MG63 (cell line): ENCODE measurements at regions not wholly inside any gene's neighbourhood (a gene's known extent, or its start where the extent isn't known, plus 50 kb on each side); places are given as distances from the start of the nearest gene placed in this dataset.

Source experiments
- DNase-seq: peaks from one replicate; pipeline ENCODE4 v3.0.0-alpha.2; 2020
- H3K27me3 ChIP-seq: fragments of 250-450 bp; sonication (Bioruptor Pico); 2 replicates; pipeline ENCODE4 v1.5.1; 2020; ENCODE audit warnings: mild to moderate bottlenecking, moderate library complexity
- H3K36me3 ChIP-seq: fragments of 250-450 bp; sonication (Bioruptor Pico); 2 replicates; pipeline ENCODE4 v1.5.1; 2020; ENCODE audit warnings: mild to moderate bottlenecking, moderate library complexity
- H3K4me3 ChIP-seq: fragments of 250-450 bp; sonication (Bioruptor Pico); 2 replicates; pipeline ENCODE4 v1.5.1; 2020; ENCODE audit warnings: mild to moderate bottlenecking, moderate library complexity
- H3K9me3 ChIP-seq: fragments of 250-450 bp; sonication (Bioruptor Pico); 2 replicates; pipeline ENCODE4 v1.5.1; 2020; ENCODE audit warnings: mild to moderate bottlenecking, moderate library complexity

DNA sequence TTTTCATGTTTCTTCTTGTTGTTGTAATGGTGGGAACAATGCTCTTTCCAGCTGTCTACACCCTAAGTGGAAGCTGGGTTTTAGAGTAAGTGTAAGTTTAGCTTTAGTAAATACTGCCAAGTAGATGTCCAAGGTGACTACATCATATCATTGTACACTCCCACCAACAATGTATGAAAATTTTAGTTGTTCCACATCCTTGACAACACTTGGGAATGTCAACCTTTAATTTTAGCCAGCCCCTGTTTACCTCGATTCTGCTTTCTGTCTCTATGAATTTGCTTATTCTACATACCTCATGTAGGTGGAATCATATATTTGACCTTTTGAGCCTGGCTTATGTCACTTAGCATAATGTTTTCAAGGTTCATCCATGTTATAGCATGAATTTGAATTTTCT is 93.0 kb downstream of the MTPAP start:
- no peak overlapping the region for H3K4me3 ChIP-seq
- H3K9me3 ChIP-seq = no peaks in the 10 kb centered on the region; the same call in 1 of the 2 replicates
- H3K36me3 ChIP-seq = no peaks in the 10 kb centered on the region
- no peaks in the 10 kb centered on the region for H3K27me3 ChIP-seq
- no peak for DNase-seq

- Histone ChIP-seq H3K9me3 (no peaks in the 10 kb centered on the region; the same call in 1 of the 2 replicates), H3K36me3 (no peaks in the 10 kb centered on the region), H3K27me3 (no peaks in the 10 kb centered on the region), H3K4me3 (no peak overlapping the region)
- DNase-seq = no peak
Observed at GRCh38 chr10:30254926-30255325, 94.2 kb downstream of the MTPAP start.

GRCh38 chr10:30248728-30249127 is 100.3 kb downstream of the MTPAP start:
- Histone ChIP-seq H3K36me3 (no peaks in the 10 kb centered on the region), H3K4me3 (no peak overlapping the region), H3K27me3 (no peaks in the 10 kb centered on the region), H3K9me3 (no peaks in the 10 kb centered on the region)
- no peak for DNase-seq

DNA sequence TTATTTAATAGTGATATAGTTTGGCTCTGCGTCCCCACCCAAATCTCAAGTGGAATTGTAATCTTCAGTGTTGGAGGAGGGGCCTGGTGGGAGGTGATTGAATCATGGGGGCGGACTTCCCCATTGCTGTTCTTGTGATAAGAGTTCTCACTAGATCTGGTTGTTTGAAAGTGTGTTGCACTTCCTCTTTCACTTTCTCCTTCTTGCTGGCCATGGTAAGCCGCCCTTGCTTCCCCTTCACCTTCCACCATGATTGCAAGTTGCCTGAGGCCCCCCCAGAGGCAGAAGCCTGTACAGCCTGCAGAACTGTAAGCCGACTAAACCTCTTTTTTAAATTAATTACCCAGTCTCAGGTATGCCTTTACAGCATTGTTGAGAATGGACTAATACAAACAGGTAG is 101.4 kb downstream of the MTPAP start:
- Histone ChIP-seq H3K36me3 (no peaks in the 10 kb centered on the region), H3K27me3 (no peaks in the 10 kb centered on the region), H3K9me3 (no peaks in the 10 kb centered on the region), H3K4me3 (no peak overlapping the region)
- no peak for DNase-seq

GRCh38 chr10:30241422-30242110 is 107.5 kb downstream of the MTPAP start:
- no peak for DNase-seq

DNA sequence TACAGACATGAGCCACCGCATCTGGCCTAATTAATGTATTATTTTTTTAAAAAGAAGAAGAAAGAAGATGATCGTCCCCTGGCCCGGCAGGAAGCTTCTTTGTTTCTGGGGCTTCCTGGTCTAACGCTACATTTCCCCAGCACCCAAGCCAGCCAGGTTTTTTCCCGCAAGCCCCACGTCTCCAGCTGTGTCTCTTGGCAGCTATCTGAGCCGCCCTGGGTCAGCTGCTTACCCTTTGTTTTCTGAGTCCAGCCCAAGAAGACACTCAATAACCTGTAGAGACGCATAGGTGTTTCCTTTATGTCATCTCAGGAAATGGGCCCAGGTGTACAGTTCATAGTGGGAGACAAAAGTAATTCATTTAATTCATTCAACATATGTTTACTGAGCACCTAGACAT is 110.2 kb downstream of the MTPAP start:
- no peaks in the 10 kb centered on the region for H3K27me3 ChIP-seq

More at GRCh38 chr10:30241422-30242110, 107.5 kb downstream of the MTPAP start:
- H3K4me3 ChIP-seq = no peak overlapping the region
- H3K36me3 ChIP-seq = no peaks in the 10 kb centered on the region
- no peaks in the 10 kb centered on the region for H3K9me3 ChIP-seq
- H3K27me3 ChIP-seq = no peaks in the 10 kb centered on the region

DNA sequence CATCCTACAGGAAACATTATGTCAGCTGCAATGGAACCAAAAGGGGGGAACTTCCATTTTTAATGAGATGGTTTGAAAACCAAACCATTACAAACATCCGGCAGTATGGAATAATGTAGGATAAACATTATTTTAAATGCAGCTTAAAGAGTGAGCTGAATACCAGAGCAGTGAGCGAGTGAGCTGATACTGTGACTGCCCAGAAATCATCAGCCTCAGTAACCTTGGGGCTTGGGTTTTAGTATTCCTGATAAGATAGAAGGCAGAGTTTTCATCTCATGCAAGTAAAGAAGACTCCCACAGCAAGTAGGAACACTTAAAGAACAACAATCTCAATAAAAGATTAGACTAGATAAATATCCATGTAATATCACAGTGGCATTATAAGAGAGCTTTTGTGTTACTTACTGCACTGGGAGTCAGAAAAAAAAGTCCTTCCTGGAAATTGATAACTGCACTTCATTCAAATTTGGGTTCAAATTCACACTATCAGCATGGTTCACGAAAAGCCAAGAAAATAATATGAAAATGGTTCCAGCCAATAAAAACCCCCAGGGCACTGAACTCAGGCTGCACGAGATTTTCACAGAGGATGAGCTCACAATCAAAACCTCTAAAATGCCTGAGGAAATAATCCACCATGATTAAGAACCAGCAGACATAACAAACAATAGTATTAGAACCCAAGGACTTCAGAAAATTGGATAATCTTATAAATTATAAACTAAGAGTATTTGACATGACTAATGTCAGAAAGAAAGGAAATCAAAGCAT is 115.7 kb downstream of the MTPAP start:
- no peak overlapping the region for H3K4me3 ChIP-seq
- H3K27me3 ChIP-seq = no peaks in the 10 kb centered on the region
- peak; percentile 8 for DNase-seq
- H3K36me3 ChIP-seq = no peaks in the 10 kb centered on the region
- no peaks in the 10 kb centered on the region for H3K9me3 ChIP-seq

More for the DNA sequence above, 110.2 kb downstream of the MTPAP start:
- DNase-seq = no peak
- Histone ChIP-seq H3K36me3 (no peaks in the 10 kb centered on the region), H3K4me3 (no peak overlapping the region), H3K9me3 (no peaks in the 10 kb centered on the region)

DNA sequence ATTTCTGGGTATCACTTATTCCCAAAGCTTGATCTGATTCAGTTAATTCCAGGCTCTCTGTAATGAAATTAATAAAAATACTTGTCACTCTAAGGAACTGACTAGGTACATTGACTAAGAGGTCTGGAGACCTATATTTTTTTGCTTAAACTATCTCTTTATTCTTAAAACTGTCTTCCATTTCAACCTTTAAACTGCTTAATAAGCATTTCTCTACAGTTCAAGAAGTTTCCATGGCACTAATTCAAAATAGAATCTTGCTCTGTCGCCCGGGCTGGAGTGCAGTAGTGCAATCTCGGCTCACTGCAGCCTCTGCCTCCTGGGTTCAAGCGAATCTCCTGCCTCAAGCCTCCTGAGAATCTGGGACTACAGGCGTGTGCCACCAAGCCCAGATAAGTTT is 117.4 kb downstream of the MTPAP start:
- H3K9me3 ChIP-seq = no peaks in the 10 kb centered on the region
- no peaks in the 10 kb centered on the region for H3K27me3 ChIP-seq
- no peaks in the 10 kb centered on the region for H3K36me3 ChIP-seq
- DNase-seq = no peak
- H3K4me3 ChIP-seq = no peak overlapping the region

GRCh38 chr10:30231071-30231652 is 117.9 kb downstream of the MTPAP start:
- no peaks in the 10 kb centered on the region for H3K27me3 ChIP-seq
- no peaks in the 10 kb centered on the region for H3K9me3 ChIP-seq
- no peak for DNase-seq
- H3K36me3 ChIP-seq = no peaks in the 10 kb centered on the region
- H3K4me3 ChIP-seq = no peak overlapping the region

- no peaks in the 10 kb centered on the region for H3K27me3 ChIP-seq
- H3K4me3 ChIP-seq = no peak overlapping the region
- H3K9me3 ChIP-seq = no peaks in the 10 kb centered on the region
- no peaks in the 10 kb centered on the region for H3K36me3 ChIP-seq
- DNase-seq = no peak
Observed at GRCh38 chr10:30229536-30229935, 119.5 kb downstream of the MTPAP start.

DNA sequence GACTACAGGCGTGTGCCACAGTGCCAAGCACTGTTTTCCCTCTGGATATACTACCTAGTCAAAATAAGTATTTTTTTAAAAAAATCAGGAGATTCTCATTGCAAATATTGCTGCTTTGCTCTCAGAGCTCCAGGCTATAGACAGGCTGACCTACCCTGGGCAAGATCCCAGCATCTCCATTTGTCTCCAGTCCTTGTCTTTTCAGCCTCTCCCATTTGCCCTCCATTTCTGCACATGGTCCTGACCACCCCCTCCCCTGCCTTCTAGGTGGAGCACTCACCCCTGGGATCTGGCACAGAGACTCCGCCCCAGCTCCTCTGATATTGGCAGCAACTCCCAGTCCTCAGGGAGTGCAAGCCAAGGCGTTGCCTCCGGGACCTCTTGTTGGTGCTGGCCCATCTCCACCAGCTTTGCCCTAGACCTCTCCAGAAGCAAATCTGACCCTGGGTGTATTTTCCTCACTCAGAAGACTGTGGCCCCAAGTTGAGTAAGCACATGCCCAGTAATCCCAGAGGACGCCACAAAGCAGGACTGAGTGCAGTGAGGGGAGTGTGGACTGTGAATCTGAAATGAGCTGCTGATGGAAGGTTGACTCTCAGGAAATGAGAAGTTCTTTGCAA is 120.6 kb downstream of the MTPAP start:
- H3K9me3 ChIP-seq = no peaks in the 10 kb centered on the region
- H3K27me3 ChIP-seq = no peaks in the 10 kb centered on the region
- no peaks in the 10 kb centered on the region for H3K36me3 ChIP-seq
- peak; percentile 65 for DNase-seq
- no peak overlapping the region for H3K4me3 ChIP-seq

DNA sequence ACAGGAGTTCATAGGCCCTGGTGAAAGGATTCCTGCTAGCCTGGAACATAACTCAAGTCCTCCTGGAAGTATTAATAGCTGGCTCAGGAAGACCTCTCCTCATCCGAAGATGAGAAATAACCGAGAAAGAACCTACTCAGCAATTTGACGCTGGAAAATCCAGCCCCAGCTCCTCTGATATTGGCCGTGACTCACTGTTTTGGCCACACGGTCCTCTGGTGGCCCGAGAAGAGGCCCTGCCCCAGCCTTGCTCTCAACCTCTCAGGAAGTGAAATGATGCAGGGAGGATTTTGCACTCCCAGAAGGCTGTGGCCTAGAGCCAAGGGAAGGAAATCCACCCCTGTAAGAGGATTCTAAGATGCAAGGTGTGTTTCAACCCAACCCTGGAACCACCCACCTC is 121.6 kb downstream of the MTPAP start:
- no peaks in the 10 kb centered on the region for H3K36me3 ChIP-seq
- H3K27me3 ChIP-seq = no peaks in the 10 kb centered on the region
- no peaks in the 10 kb centered on the region for H3K9me3 ChIP-seq
- no peak overlapping the region for H3K4me3 ChIP-seq
- DNase-seq = peak; percentile 66

GRCh38 chr10:30219971-30220751 is 128.9 kb downstream of the MTPAP start:
- H3K27me3 ChIP-seq = no peaks in the 10 kb centered on the region
- H3K9me3 ChIP-seq = no peaks in the 10 kb centered on the region
- H3K36me3 ChIP-seq = no peaks in the 10 kb centered on the region
- DNase-seq = peak; percentile 59
- peak overlapping the region; percentile 22 for H3K4me3 ChIP-seq

GRCh38 chr10:30216821-30217220 is 132.3 kb downstream of the MTPAP start:
- no peaks in the 10 kb centered on the region for H3K27me3 ChIP-seq
- DNase-seq = no peak
- H3K9me3 ChIP-seq = no peaks in the 10 kb centered on the region
- no peak overlapping the region for H3K4me3 ChIP-seq
- H3K36me3 ChIP-seq = no peaks in the 10 kb centered on the region

DNA sequence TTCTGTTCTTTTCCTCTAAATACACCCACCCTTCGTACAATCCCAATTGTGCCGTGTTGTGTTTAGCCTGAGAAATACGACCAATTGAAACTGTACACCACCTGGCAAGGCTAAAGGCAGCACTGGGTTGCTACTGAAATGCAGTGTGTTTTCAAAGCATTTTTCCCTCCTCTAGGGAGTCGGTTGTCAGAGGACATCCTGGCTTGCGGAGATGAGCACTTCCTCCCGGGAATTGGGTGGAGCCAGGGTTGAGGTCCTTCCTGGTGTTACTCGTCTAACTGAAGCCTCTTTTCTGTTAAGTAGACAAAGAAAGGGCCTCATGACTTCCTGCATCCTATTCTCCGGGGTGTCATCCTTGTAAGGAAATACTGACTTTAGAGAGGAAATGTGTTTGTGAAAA is 133.5 kb downstream of the MTPAP start:
- no peaks in the 10 kb centered on the region for H3K9me3 ChIP-seq
- no peaks in the 10 kb centered on the region for H3K27me3 ChIP-seq
- no peak overlapping the region for H3K4me3 ChIP-seq
- H3K36me3 ChIP-seq = no peaks in the 10 kb centered on the region
- peak; percentile 5 for DNase-seq

- Histone ChIP-seq H3K4me3 (no peak overlapping the region), H3K27me3 (no peaks in the 10 kb centered on the region), H3K9me3 (no peaks in the 10 kb centered on the region), H3K36me3 (no peaks in the 10 kb centered on the region)
- peak; percentile 6 for DNase-seq
Observed at GRCh38 chr10:30215141-30215540, 133.9 kb downstream of the MTPAP start.

DNA sequence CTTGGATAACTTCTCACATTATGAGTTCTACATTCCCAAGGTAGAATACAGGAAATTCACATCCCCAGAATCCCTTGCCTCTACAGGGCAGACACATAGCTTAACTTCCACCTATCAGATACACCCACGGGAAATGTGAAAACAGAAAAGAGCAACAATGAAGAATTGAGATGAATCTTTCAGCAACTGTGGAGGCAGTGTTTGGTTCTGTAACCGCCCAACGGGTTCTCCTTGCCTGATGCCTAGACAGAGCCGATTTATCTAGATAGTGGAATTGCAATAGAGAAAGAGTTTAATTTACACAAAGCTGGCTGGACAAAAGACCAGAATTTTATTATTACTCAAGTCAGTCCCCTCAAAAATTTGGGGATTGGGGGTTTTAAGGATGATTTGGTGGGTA is 138.8 kb downstream of the MTPAP start:
- Histone ChIP-seq H3K4me3 (no peak overlapping the region), H3K27me3 (no peaks in the 10 kb centered on the region), H3K9me3 (no peaks in the 10 kb centered on the region), H3K36me3 (no peaks in the 10 kb centered on the region)
- DNase-seq = no peak
